ENCODE measurements at regions not wholly inside any gene's neighbourhood (a gene's known extent, or its start where the extent isn't known, plus 50 kb on each side); places are given as distances from the start of the nearest gene placed in this dataset.

DNA sequence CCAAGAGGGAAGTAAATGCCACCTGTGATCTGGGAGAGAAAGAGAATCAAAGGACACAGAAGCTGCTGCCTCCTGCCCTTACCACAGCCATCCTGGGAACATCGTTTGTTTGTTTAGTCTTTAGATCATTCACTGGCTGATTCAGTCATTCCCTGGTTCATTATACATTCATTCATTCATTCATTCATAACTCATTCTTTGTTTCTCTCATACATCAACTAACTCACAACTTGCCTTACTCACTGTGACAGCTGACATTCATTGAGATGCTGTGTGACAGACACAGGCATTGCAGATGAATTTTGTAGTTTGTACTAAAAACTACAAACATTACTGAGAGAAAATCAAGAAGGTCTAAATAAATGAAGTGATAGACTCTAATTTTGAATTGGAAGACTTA lies 291.0 kb upstream of the TNRC6C start:
- Histone ChIP-seq H3K27ac (ENCODE audit: insufficient read depth, low read length) (no peak overlapping the region), H3K4me2 (ENCODE audit: extremely low read depth, insufficient read depth, low read length) (no peak overlapping the region), H2AFZ (ENCODE audit: low read length) (no peak overlapping the region), H3K4me1 (ENCODE audit: control insufficient read depth, extremely low read depth, insufficient read depth, low read length) (no peaks in the 10 kb centered on the region), H3K9me3 (ENCODE audit: control insufficient read depth, insufficient read depth, low read depth, low read length) (no peaks in the 10 kb centered on the region), H3K27me3 (ENCODE audit: control insufficient read depth, insufficient read depth, low read length) (no peaks in the 10 kb centered on the region), H4K20me1 (ENCODE audit: control insufficient read depth, extremely low read depth, insufficient read depth, low read length) (no peaks in the 10 kb centered on the region), H3K36me3 (ENCODE audit: control insufficient read depth, insufficient read depth, low read length) (no peaks in the 10 kb centered on the region), H3K79me2 (ENCODE audit: control insufficient read depth, insufficient read depth, low read length) (no peaks in the 10 kb centered on the region), H3K9ac (ENCODE audit: insufficient read depth, low read length) (no peak overlapping the region), H3K4me3 (replicated peaks in 1 of 4; ENCODE audit: control extremely low read depth in 1 of 4, insufficient read depth in 1 of 4, low read depth in 3 of 4, low read length in 4 of 4) (no peak overlapping the region)
- TF ChIP-seq, protein P1, sequence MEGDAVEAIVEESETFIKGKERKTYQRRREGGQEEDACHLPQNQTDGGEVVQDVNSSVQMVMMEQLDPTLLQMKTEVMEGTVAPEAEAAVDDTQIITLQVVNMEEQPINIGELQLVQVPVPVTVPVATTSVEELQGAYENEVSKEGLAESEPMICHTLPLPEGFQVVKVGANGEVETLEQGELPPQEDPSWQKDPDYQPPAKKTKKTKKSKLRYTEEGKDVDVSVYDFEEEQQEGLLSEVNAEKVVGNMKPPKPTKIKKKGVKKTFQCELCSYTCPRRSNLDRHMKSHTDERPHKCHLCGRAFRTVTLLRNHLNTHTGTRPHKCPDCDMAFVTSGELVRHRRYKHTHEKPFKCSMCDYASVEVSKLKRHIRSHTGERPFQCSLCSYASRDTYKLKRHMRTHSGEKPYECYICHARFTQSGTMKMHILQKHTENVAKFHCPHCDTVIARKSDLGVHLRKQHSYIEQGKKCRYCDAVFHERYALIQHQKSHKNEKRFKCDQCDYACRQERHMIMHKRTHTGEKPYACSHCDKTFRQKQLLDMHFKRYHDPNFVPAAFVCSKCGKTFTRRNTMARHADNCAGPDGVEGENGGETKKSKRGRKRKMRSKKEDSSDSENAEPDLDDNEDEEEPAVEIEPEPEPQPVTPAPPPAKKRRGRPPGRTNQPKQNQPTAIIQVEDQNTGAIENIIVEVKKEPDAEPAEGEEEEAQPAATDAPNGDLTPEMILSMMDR (conservative IDR thresholded peaks at IDR 0.05 in 1 of 2, IDR thresholded peaks at IDR 0.05 in 1 of 2; ENCODE audit: low read depth in 1 of 2, low read length in 2 of 2): no peak
- no peak for TF ChIP-seq EZH2 (IDR thresholded peaks at IDR 0.05; ENCODE audit: low read length, missing control alignments)
- DNase-seq (ENCODE audit: low read depth in 2 of 2): no peak

DNA sequence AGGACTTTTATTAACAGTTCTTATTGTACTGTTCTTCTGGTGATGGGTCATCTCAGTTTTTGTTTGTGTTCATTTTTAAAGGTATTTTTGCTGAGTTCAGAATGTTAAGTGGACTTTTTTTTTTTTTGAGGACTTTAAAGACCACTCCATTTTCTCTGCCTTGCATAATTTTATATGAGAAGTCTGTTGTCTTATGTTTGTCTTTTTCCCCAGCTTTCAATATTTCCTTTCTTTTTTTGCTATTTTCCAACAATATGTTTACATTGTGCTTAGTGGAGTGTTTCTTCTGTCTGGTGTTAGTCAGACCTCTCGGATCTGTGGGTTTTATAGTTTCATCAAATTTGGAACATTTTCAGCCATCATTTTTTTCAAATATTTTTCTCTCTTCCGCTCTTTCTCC lies 290.0 kb upstream of the TNRC6C start:
- Histone ChIP-seq H4K20me1 (ENCODE audit: control insufficient read depth, extremely low read depth, insufficient read depth, low read length) (no peaks in the 10 kb centered on the region), H3K9ac (ENCODE audit: insufficient read depth, low read length) (no peak overlapping the region), H3K27me3 (ENCODE audit: control insufficient read depth, insufficient read depth, low read length) (no peaks in the 10 kb centered on the region), H3K79me2 (ENCODE audit: control insufficient read depth, insufficient read depth, low read length) (no peaks in the 10 kb centered on the region), H3K4me1 (ENCODE audit: control insufficient read depth, extremely low read depth, insufficient read depth, low read length) (no peaks in the 10 kb centered on the region), H3K9me3 (ENCODE audit: control insufficient read depth, insufficient read depth, low read depth, low read length) (no peaks in the 10 kb centered on the region), H3K4me2 (ENCODE audit: extremely low read depth, insufficient read depth, low read length) (no peak overlapping the region), H3K4me3 (replicated peaks in 1 of 4; ENCODE audit: control extremely low read depth in 1 of 4, insufficient read depth in 1 of 4, low read depth in 3 of 4, low read length in 4 of 4) (no peak overlapping the region), H2AFZ (ENCODE audit: low read length) (no peak overlapping the region), H3K27ac (ENCODE audit: insufficient read depth, low read length) (no peak overlapping the region), H3K36me3 (ENCODE audit: control insufficient read depth, insufficient read depth, low read length) (no peaks in the 10 kb centered on the region)
- TF ChIP-seq, protein P1 (conservative IDR thresholded peaks at IDR 0.05 in 1 of 2, IDR thresholded peaks at IDR 0.05 in 1 of 2; ENCODE audit: low read depth in 1 of 2, low read length in 2 of 2): no peak
- TF ChIP-seq EZH2 (IDR thresholded peaks at IDR 0.05; ENCODE audit: low read length, missing control alignments): no peak
- no peak for DNase-seq (ENCODE audit: low read depth in 2 of 2)

DNA sequence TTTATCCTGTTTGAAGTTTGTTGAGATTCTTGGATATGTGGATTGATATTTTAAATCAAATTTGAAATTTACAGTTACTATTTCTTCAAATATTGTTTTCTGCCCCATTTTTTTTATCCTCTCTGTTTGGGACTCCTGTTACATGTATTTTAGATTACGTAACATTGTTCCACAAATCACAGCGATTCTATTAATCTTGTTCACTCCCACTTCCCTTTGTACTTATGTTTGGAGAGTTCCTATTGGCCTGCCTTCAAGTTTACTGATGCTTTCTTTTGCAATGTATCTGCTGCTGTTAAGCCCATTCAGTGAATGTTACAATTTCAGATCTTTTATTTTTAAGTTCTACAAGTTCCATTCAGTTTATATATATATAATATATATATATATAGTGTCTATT lies 288.3 kb upstream of the TNRC6C start:
- no peaks in the 10 kb centered on the region for H3K79me2 ChIP-seq (ENCODE audit: control insufficient read depth, insufficient read depth, low read length)
- no peak overlapping the region for H2AFZ ChIP-seq (ENCODE audit: low read length)
- no peak overlapping the region for H3K4me2 ChIP-seq (ENCODE audit: extremely low read depth, insufficient read depth, low read length)
- no peaks in the 10 kb centered on the region for H3K9me3 ChIP-seq (ENCODE audit: control insufficient read depth, insufficient read depth, low read depth, low read length)
- H4K20me1 ChIP-seq (ENCODE audit: control insufficient read depth, extremely low read depth, insufficient read depth, low read length): no peaks in the 10 kb centered on the region
- no peak overlapping the region for H3K9ac ChIP-seq (ENCODE audit: insufficient read depth, low read length)
- H3K27ac ChIP-seq (ENCODE audit: insufficient read depth, low read length): no peak overlapping the region
- TF ChIP-seq, protein P1 (conservative IDR thresholded peaks at IDR 0.05 in 1 of 2, IDR thresholded peaks at IDR 0.05 in 1 of 2; ENCODE audit: low read depth in 1 of 2, low read length in 2 of 2): no peak
- no peak for TF ChIP-seq EZH2 (IDR thresholded peaks at IDR 0.05; ENCODE audit: low read length, missing control alignments)
- H3K4me3 ChIP-seq (replicated peaks in 1 of 4; ENCODE audit: control extremely low read depth in 1 of 4, insufficient read depth in 1 of 4, low read depth in 3 of 4, low read length in 4 of 4): no peak overlapping the region
- no peaks in the 10 kb centered on the region for H3K27me3 ChIP-seq (ENCODE audit: control insufficient read depth, insufficient read depth, low read length)
- no peaks in the 10 kb centered on the region for H3K36me3 ChIP-seq (ENCODE audit: control insufficient read depth, insufficient read depth, low read length)
- no peaks in the 10 kb centered on the region for H3K4me1 ChIP-seq (ENCODE audit: control insufficient read depth, extremely low read depth, insufficient read depth, low read length)
- no peak for DNase-seq (ENCODE audit: low read depth in 2 of 2)
